GM12872 (cell line): ENCODE measurements at regions not wholly inside any gene's neighbourhood (a gene's known extent, or its start where the extent isn't known, plus 50 kb on each side); places are given as distances from the start of the nearest gene placed in this dataset.

Source experiments
- CTCF ChIP-seq: IDR thresholded peaks from 3 replicates; pipeline ENCODE4 v1.5.1; 2011; ENCODE audit warnings: low read depth, mild to moderate bottlenecking, low read length, moderate library complexity; ENCODE audit not compliant: insufficient read depth

- no peak for TF ChIP-seq CTCF
Observed at GRCh38 chr19:28285078-28285477, 927.9 kb downstream of the UQCRFS1 start.

- no peak for TF ChIP-seq CTCF
Observed at GRCh38 chr19:28284389-28284788, 928.6 kb downstream of the UQCRFS1 start.

- no peak for TF ChIP-seq CTCF
Observed at GRCh38 chr19:28283592-28283991, 929.4 kb downstream of the UQCRFS1 start.

GRCh38 chr19:28281676-28282075, 931.3 kb downstream of the UQCRFS1 start:
- TF ChIP-seq CTCF, result no peak

- no peak for TF ChIP-seq CTCF
Observed at GRCh38 chr19:28264556-28264955, 948.4 kb downstream of the UQCRFS1 start.

GRCh38 chr19:28258829-28259228, 954.1 kb downstream of the UQCRFS1 start:
- no peak for TF ChIP-seq CTCF

GRCh38 chr19:28257396-28257795, 955.6 kb downstream of the UQCRFS1 start:
- no peak for TF ChIP-seq CTCF

GRCh38 chr19:28247243-28247642, 965.7 kb downstream of the UQCRFS1 start:
- no peak for TF ChIP-seq CTCF
